ENCODE measurements at regions not wholly inside any gene's neighbourhood (a gene's known extent, or its start where the extent isn't known, plus 50 kb on each side); places are given as distances from the start of the nearest gene placed in this dataset.
"Not testable (repeated sequence)": the region's sequence is repeated elsewhere in the genome, so short reads cannot be mapped to it uniquely, and the experiment has no call there.

DNA sequence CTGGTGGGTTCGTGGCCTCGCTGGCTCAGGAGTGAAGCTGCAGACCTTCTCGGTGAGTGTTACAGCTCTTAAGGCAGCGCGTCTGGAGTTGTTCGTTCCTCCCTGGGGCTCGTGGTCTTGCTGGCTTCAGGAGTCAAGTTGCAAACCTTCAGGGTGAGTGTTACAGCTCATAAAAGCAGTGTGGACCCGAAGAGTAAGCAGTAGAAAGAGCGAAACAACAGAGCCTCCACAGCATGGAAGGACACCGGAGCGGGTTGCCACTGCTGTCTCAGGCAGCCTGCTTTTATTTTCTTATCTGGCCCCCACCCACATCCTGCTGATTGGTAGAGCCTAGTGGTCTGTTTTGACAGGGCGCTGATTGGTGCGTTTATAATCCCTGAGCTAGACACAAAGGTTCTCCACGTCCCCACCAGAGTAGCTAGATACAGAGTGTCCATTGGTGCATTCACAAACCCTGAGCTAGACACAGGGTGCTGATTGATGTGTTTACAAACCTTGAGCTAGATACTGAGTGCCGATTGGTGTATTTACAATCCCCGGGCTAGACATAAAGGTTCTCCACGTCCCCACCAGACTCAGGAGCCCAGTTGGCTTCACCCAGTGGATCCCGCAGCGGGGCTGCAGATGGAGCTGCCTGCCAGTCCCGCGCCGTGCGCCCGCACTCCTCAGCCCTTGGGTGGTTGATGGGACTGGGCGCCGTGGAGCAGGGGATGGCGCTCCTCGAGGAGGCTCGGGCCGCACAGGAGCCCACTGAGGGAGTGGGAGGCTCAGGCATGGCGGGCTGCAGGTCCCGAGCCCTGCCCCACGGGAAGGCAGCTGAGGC lies 111.9 kb downstream of the ZNF330 start:
- peak overlapping the region; percentile 17 for H3K4me3 Mint-ChIP-seq
- peaks cover 45% of the 10 kb centered on the region for H3K27me3 Mint-ChIP-seq

DNA sequence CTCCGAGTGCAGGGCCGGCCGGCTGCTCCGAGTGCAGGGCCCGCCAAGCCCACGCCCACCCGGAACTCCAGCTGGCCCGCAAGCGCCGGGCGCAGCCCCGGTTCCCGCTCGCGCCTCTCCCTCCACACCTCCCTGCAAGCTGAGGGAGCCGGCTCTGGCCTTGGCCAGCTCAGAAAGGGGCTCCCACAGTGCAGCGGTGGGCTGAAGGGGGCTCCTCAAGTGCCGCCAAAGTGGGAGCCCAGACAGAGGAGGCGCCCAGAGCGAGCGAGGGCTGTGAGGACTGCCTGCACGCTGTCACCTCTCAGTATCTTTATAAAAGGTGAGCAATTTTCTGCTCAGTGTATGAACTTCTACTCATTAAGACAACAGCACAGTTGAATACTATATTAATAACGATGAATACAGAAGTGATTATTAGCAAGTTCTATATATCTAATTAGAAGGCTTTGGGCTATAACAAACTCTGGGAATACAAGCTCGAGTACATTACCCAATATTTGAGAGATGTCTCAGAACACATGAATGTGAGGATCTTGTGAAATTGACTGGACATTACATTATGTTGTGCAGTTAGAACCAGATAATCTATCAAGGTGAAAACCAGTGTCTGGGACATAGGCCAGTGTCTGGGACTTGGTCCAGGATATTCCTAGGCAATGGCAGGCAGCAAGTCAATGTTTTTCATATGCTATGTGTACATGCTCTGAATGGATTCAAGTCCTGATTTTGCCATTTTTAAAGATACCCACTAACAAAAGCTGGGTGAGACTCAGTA lies 112.9 kb downstream of the ZNF330 start:
- not testable (repeated sequence) for H3K4me3 Mint-ChIP-seq

More for the DNA sequence above, 111.9 kb downstream of the ZNF330 start:
- not testable (repeated sequence) for H3K27ac Mint-ChIP-seq; H3K36me3 Mint-ChIP-seq (ENCODE audit: low read depth); H3K4me1 Mint-ChIP-seq (ENCODE audit: low read depth); H3K9me3 Mint-ChIP-seq

DNA sequence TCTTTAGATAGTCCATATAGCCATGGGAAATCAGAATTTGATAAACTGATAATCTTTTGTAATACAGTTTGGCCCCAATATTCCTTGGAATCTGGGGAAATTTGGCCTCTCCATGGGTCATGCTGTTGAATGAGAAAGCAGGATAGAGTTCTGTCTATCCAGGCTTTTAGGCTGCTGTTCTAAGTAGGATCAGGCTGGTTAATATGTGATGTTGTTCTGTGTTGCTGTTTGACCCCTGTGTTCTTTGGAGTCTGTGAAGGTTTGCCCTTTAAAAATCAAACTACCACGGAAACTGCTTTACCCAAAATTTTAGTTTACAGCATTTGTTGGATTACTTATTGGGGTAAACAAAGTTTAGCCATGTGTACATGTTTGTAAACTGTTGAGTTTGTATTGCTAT lies 114.5 kb downstream of the ZNF330 start:
- Mint-ChIP-seq H3K4me3 (no peak overlapping the region), H3K27me3 (peaks cover 41% of the 10 kb centered on the region), H3K27ac (no peak overlapping the region), H3K9me3 (no peaks in the 10 kb centered on the region), H3K4me1 (ENCODE audit: low read depth) (no peaks in the 10 kb centered on the region), H3K36me3 (ENCODE audit: low read depth) (no peaks in the 10 kb centered on the region)

More for the DNA sequence above, 112.9 kb downstream of the ZNF330 start:
- H3K4me1 Mint-ChIP-seq (ENCODE audit: low read depth); H3K27ac Mint-ChIP-seq; H3K36me3 Mint-ChIP-seq (ENCODE audit: low read depth); H3K9me3 Mint-ChIP-seq: not testable (repeated sequence)
- peaks cover 45% of the 10 kb centered on the region for H3K27me3 Mint-ChIP-seq

DNA sequence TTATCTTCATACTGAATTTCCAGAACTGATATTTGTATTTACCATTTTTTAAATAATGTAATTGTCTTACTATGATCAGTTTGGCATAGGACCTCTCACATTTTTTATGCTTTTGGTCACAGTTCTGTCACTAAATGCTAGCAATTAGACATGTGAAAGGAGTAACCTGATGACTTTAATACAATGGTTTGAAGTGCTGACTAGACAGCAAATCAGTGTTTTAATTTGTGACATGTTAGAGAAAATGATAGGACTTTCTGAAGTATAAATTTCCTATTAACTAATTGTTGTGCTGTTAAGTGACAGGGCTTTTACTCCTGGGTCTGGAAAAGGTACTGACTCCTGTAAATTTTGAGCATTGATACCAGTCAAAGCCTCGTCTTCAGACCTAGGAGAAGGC lies 117.5 kb downstream of the ZNF330 start:
- H3K27me3 Mint-ChIP-seq: peaks cover 24% of the 10 kb centered on the region
- no peak overlapping the region for H3K4me3 Mint-ChIP-seq
- H3K36me3 Mint-ChIP-seq (ENCODE audit: low read depth): no peaks in the 10 kb centered on the region
- no peak overlapping the region for H3K27ac Mint-ChIP-seq
- H3K9me3 Mint-ChIP-seq: no peaks in the 10 kb centered on the region
- H3K4me1 Mint-ChIP-seq (ENCODE audit: low read depth): no peaks in the 10 kb centered on the region

DNA sequence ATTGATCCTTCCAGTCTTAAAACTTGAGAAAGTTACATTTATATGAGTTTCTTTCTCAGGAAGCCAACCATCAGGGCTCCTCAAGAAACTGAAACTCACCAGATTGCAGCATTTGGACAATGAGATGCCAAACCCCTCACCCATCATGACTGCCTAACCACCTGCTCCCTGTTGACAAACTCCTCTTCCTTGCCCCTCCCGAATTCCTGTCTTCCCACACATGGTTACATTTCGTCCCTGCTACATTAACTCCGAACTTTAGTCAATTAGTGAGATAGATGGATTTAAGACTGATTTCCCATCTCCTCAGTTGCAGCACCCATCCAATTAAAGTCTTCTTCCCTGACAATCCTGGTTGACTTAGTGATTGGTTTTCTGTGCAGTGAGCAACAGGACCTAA lies 118.7 kb downstream of the ZNF330 start:
- H3K36me3 Mint-ChIP-seq (ENCODE audit: low read depth): no peaks in the 10 kb centered on the region
- H3K4me3 Mint-ChIP-seq: no peak overlapping the region
- no peaks in the 10 kb centered on the region for H3K4me1 Mint-ChIP-seq (ENCODE audit: low read depth)
- no peak overlapping the region for H3K27ac Mint-ChIP-seq
- H3K27me3 Mint-ChIP-seq: peaks cover 22% of the 10 kb centered on the region
- H3K9me3 Mint-ChIP-seq: no peaks in the 10 kb centered on the region

DNA sequence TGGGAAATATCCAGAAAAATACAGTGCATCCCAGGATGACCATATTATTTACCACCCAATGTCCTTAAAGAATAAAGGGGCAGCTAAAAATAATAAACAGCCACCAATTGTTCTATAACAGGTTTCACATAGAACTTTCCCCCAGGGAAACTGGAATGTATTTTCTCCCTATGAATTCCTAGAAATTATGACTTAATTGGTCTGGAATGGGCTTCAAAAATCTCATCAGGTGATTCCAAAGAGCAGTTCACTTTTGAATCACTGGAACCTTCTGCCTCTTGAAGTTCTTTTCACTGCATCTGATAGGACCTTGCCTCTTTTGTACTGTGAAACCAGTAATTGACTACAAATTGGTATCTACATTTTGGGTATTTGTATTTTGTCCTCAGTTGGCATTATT lies 119.3 kb downstream of the ZNF330 start:
- no peaks in the 10 kb centered on the region for H3K4me1 Mint-ChIP-seq (ENCODE audit: low read depth)
- no peaks in the 10 kb centered on the region for H3K36me3 Mint-ChIP-seq (ENCODE audit: low read depth)
- peaks cover 21% of the 10 kb centered on the region for H3K27me3 Mint-ChIP-seq
- no peak overlapping the region for H3K27ac Mint-ChIP-seq
- H3K9me3 Mint-ChIP-seq: no peaks in the 10 kb centered on the region
- no peak overlapping the region for H3K4me3 Mint-ChIP-seq

DNA sequence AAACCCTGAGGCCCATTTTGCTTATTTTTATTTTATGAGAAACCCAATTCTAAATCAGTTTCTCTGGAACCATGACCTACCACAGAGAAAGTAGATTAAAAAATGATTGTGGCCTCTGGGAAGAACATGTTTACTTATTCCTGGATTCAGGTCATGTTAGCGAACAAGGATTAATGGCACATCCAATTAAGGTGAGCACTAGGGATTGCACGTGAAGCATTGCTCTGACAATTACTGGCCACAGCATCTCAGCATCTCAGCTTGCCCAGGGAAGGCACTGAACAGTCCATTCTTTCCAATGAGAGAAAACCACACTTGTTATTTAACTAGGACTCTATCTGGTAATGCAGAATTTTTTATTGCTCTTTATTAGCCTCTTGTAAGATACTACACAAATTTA lies 119.8 kb downstream of the ZNF330 start:
- no peaks in the 10 kb centered on the region for H3K9me3 Mint-ChIP-seq
- no peaks in the 10 kb centered on the region for H3K36me3 Mint-ChIP-seq (ENCODE audit: low read depth)
- H3K27ac Mint-ChIP-seq: no peak overlapping the region
- H3K4me1 Mint-ChIP-seq (ENCODE audit: low read depth): no peaks in the 10 kb centered on the region
- H3K4me3 Mint-ChIP-seq: no peak overlapping the region
- H3K27me3 Mint-ChIP-seq: peaks cover 17% of the 10 kb centered on the region

DNA sequence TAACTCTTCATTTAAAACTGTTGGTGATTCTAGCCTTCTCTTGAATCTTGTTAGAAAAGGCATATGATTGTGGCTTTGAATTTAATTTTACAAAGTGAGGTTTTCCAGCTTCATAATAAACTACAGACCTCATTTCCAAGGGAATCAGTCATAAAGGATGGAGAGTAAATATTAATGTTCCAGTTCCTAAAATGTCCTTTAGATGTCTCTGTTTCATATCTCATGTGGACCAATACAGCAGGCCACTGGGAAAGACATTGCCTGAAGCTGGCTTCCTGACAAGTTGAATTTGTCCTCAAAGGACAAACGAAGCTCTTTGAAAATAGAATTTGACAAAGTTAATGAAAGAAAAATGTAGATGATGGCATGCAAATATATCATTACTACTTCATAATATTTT lies 125.4 kb downstream of the ZNF330 start:
- Mint-ChIP-seq H3K4me1 (ENCODE audit: low read depth) (peaks cover 7% of the 10 kb centered on the region), H3K36me3 (ENCODE audit: low read depth) (no peaks in the 10 kb centered on the region), H3K9me3 (no peaks in the 10 kb centered on the region), H3K27me3 (peaks cover 13% of the 10 kb centered on the region), H3K4me3 (no peak overlapping the region), H3K27ac (no peak overlapping the region)

DNA sequence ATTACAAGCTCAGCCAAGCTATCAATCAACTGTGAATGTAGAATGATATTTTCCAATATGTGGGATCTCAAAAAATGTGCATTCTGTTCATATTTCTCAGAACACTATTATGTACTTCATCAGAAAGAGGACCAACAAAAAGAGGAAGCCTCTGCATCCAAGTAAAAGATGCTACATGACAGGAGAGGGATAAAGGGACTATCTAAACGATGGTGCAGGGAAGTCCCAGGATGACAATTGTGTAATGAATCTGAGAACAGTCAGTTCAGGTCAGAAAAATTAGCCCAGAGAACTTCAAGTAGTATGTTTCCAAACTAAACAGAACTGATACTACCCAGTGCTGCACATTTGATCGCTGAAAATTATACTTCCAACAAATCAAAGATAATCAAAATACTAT lies 127.0 kb downstream of the ZNF330 start:
- H3K36me3 Mint-ChIP-seq (ENCODE audit: low read depth): no peaks in the 10 kb centered on the region
- peaks cover 14% of the 10 kb centered on the region for H3K27me3 Mint-ChIP-seq
- H3K27ac Mint-ChIP-seq: no peak overlapping the region
- H3K4me3 Mint-ChIP-seq: no peak overlapping the region
- no peaks in the 10 kb centered on the region for H3K9me3 Mint-ChIP-seq
- peaks cover 10% of the 10 kb centered on the region for H3K4me1 Mint-ChIP-seq (ENCODE audit: low read depth)

DNA sequence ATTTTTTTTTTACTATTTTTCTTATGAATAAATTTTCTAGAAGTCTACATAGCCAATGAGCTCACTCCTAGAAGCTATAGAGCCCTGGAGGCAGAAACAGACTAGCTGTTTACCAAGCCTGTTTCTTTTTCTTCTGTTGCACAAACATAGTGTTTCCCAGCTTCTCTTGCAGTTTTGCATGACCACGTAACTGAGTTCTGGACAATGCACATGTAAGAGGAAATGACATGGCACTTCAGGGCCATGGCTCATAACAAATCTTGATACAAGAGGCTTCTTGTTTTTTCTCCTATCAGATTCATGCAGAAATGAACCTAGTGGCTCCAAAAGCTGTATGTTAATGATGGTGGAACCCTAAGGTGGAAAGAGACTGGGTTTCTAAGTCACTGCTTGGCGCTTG lies 127.4 kb downstream of the ZNF330 start:
- Mint-ChIP-seq H3K27me3 (peaks cover 14% of the 10 kb centered on the region), H3K36me3 (ENCODE audit: low read depth) (no peaks in the 10 kb centered on the region), H3K4me1 (ENCODE audit: low read depth) (peaks cover 14% of the 10 kb centered on the region), H3K4me3 (no peak overlapping the region), H3K9me3 (no peaks in the 10 kb centered on the region), H3K27ac (no peak overlapping the region)

DNA sequence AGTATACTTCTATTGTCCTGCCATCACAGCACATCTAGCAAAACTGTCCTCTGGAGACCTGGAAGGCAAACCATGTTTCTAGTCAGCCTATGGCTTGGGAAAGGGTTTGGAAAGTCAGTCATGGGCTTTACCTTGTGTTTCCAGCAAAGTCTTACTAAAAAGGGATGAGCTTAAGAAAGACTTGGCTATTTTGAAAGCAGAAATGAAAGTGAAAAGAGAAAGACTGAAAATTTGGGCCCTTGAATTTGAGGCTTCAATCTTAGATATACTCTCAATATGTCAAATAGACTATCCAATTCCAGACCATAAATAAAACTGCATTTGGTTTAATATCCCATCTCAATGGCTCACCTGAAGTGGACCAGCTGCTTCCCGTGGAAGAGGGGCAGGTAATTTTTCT lies 127.9 kb downstream of the ZNF330 start:
- Mint-ChIP-seq H3K27me3 (peaks cover 10% of the 10 kb centered on the region), H3K4me3 (no peak overlapping the region), H3K4me1 (ENCODE audit: low read depth) (peaks cover 14% of the 10 kb centered on the region), H3K27ac (no peak overlapping the region), H3K36me3 (ENCODE audit: low read depth) (no peaks in the 10 kb centered on the region), H3K9me3 (no peaks in the 10 kb centered on the region)

DNA sequence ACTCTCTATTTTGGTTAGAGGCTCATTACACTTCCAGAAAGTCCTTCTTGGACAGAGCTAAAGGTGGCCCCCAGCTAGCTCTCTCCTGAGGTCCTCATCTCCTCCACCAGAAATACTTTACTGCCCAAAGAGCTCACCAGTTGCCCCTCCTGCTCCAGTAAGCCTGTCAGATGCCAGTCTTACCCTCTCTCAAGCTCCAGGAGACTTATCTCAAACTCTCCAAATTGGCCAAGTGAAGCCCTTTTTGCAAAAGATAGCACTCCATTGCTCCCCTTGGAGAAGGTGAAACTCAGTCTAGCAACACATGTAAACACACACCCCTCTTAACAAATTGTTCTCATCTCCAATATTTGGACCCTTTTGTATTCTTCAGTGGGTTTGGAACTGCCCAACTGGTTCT lies 128.5 kb downstream of the ZNF330 start:
- peaks cover 5% of the 10 kb centered on the region for H3K27me3 Mint-ChIP-seq
- no peak overlapping the region for H3K27ac Mint-ChIP-seq
- H3K4me1 Mint-ChIP-seq (ENCODE audit: low read depth): peaks cover 14% of the 10 kb centered on the region
- H3K9me3 Mint-ChIP-seq: no peaks in the 10 kb centered on the region
- no peak overlapping the region for H3K4me3 Mint-ChIP-seq
- no peaks in the 10 kb centered on the region for H3K36me3 Mint-ChIP-seq (ENCODE audit: low read depth)

DNA sequence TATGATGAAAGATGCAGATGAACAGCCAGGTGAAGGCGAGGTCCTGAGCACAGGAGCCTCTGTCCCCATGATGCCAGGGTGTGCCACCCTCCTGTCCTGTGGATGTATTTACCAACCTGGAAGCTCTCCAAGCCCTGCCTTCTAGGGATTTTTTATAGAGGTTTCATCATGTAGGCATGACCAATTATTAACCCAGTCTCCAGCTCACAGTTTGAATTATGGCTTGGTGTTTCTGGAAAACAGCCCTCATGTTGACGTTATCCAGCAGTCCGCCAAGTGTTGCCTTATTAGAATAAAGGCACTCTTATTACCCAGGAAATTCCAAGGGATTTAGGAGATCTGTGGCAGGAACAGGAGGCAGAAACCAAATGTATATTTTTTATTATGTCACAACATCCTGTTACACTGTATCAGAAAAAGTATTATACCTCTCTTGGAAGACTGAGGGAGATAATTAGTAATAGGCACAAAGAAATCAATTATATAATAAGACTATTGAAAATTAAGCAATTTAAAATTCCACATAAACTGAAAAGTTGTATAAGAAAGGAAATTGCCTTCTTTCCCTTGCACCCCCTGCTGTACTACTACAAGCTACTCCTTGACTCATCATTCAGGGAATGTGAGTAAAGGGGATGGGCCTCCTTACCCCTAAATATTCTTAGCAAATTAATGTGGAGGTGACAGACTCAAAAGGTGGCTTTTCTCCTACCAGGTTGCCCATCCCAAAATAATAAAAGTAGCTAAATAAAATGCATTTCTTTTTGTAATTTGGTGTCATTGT lies 129.6 kb downstream of the ZNF330 start:
- H3K36me3 Mint-ChIP-seq (ENCODE audit: low read depth): no peaks in the 10 kb centered on the region
- H3K27ac Mint-ChIP-seq: no peak overlapping the region
- H3K4me3 Mint-ChIP-seq: no peak overlapping the region
- H3K27me3 Mint-ChIP-seq: peaks cover 5% of the 10 kb centered on the region
- no peaks in the 10 kb centered on the region for H3K9me3 Mint-ChIP-seq
- peaks cover 14% of the 10 kb centered on the region for H3K4me1 Mint-ChIP-seq (ENCODE audit: low read depth)

DNA sequence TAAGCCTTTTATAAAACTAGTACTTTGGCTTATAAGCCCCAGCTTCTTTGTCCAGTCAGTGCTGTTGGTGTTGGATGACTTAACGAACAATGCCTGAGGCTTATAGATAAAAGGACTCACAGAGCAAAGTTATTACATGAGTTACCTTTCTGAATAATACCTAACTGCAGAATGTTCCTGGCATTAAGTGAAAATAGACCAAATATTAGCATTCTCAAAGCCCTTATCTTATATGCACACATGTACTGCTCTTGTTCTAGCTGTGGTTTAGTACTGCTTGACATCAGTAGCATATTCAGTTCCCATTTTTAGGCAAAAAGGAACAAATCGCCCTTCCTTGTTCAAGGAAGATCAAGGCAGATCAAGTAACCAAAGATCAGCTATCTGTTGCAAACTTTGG lies 131.6 kb downstream of the ZNF330 start:
- peaks cover 14% of the 10 kb centered on the region for H3K4me1 Mint-ChIP-seq (ENCODE audit: low read depth)
- H3K27ac Mint-ChIP-seq: no peak overlapping the region
- H3K27me3 Mint-ChIP-seq: peaks cover 5% of the 10 kb centered on the region
- H3K36me3 Mint-ChIP-seq (ENCODE audit: low read depth): no peaks in the 10 kb centered on the region
- H3K4me3 Mint-ChIP-seq: no peak overlapping the region
- no peaks in the 10 kb centered on the region for H3K9me3 Mint-ChIP-seq

DNA sequence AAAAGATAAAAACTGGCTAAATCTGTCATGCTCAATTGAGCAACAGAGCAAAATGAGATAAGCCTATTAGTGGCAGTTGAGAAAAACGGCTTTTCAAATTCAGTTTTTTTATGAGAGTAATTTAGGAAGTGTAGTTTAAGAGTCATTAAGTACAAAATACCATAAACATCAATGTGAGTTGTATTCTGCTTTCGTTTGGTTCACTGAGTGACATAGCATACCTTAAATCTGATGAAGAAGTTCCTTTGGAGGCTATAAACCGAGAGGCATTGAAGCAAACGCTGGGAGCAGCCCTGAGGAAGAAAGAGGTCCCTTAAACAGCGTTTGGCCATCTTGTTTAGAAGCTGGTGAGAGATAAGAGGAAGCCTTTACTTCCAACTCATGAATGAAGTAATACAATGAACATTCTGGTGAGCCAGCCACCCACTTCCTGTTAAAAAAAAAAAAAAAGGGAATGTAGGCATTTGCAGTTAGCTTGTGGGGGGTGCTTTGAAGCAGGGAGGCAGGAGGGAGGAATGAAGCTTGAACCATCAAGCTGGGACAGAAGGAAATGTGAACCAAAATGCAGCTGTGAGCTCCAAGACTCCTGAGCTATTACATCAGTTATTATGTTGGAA lies 132.3 kb downstream of the ZNF330 start:
- H3K27ac Mint-ChIP-seq: no peak overlapping the region
- H3K36me3 Mint-ChIP-seq (ENCODE audit: low read depth): no peaks in the 10 kb centered on the region
- no peaks in the 10 kb centered on the region for H3K9me3 Mint-ChIP-seq
- H3K27me3 Mint-ChIP-seq: peaks cover 5% of the 10 kb centered on the region
- H3K4me1 Mint-ChIP-seq (ENCODE audit: low read depth): peaks cover 14% of the 10 kb centered on the region
- H3K4me3 Mint-ChIP-seq: no peak overlapping the region
